ENCODE measurements at regions not wholly inside any gene's neighbourhood (a gene's known extent, or its start where the extent isn't known, plus 50 kb on each side); places are given as distances from the start of the nearest gene placed in this dataset.

DNA sequence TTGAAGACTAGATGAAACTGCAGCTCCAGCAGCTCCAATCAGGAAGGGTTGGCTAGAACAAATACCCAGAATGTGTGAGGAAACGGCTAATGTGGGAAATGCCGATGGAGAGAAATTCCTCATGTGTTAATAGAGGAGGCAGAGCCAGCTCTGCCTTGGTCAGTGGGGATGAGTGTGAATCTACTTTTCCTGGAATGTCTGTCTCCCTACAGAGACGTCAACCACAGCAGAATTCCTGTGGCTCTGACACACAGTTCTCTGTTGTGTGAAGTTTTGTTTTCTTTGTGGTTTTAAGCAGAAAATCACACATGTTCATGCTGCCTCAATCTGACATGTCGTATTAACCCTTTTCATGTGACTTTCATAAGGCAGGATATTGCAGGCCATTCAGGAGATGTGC, 476.6 kb upstream of the WWC1 start:
- no peaks in the 10 kb centered on the region for H3K79me2 ChIP-seq (ENCODE audit: insufficient read depth, low read depth, low read length)
- intact Hi-C loops (cut with micrococcal nuclease; ENCODE audit: unreplicated experiment) = no loop called here
- no peak for TF ChIP-seq EZH2phosphoT487 (IDR thresholded peaks at IDR 0.05; ENCODE audit: borderline replicate concordance, low read depth, low read length)
- TF ChIP-seq, protein P1, sequence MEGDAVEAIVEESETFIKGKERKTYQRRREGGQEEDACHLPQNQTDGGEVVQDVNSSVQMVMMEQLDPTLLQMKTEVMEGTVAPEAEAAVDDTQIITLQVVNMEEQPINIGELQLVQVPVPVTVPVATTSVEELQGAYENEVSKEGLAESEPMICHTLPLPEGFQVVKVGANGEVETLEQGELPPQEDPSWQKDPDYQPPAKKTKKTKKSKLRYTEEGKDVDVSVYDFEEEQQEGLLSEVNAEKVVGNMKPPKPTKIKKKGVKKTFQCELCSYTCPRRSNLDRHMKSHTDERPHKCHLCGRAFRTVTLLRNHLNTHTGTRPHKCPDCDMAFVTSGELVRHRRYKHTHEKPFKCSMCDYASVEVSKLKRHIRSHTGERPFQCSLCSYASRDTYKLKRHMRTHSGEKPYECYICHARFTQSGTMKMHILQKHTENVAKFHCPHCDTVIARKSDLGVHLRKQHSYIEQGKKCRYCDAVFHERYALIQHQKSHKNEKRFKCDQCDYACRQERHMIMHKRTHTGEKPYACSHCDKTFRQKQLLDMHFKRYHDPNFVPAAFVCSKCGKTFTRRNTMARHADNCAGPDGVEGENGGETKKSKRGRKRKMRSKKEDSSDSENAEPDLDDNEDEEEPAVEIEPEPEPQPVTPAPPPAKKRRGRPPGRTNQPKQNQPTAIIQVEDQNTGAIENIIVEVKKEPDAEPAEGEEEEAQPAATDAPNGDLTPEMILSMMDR (conservative IDR thresholded peaks at IDR 0.05; ENCODE audit: low read length) = no peak

DNA sequence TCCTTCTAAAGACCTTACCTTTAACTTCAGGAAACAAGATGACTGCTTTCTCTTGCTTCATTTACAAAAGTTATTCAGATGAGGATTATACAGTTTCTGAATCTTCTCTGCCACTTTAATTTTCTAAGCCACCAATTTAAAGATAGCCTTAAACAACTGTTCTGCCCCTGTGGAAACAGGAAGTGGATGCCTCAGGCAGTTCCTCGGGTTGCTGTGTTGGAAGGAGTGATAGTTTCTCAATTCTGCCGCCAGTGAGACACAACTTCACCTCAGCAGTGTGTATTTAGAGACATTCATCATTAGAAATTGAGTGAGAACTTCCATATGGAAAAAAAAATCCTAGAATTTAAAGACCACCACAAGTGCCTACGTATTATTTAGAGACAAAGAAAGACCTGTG, 475.1 kb upstream of the WWC1 start:
- POLR2A ChIA-PET = no interaction called here
- H2AFZ ChIP-seq (ENCODE audit: low read length) = no peak overlapping the region
- CTCF ChIA-PET (ENCODE audit: unreplicated experiment) = no interaction called here
- H3K9me2 ChIP-seq (ENCODE audit: insufficient read depth, low read length) = no peaks in the 10 kb centered on the region
- no peaks in the 10 kb centered on the region for H3K36me3 ChIP-seq (ENCODE audit: insufficient read depth, low read length)
- intact Hi-C loops (cut with micrococcal nuclease; ENCODE audit: unreplicated experiment) = no loop called here
- no peaks in the 10 kb centered on the region for H3K9me3 ChIP-seq (ENCODE audit: low read length)
- TF ChIP-seq, protein P1 (conservative IDR thresholded peaks at IDR 0.05; ENCODE audit: low read length) = no peak
- no peak for TF ChIP-seq EZH2phosphoT487 (IDR thresholded peaks at IDR 0.05; ENCODE audit: borderline replicate concordance, low read depth, low read length)
- no peaks in the 10 kb centered on the region for H3K79me2 ChIP-seq (ENCODE audit: insufficient read depth, low read depth, low read length)
- H3K27ac ChIP-seq (ENCODE audit: low read depth, low read length, poor library complexity, severe bottlenecking) = no peak overlapping the region
- H4K20me1 ChIP-seq (ENCODE audit: insufficient read depth, low read length) = no peaks in the 10 kb centered on the region
- no peak for DNase-seq (ENCODE audit: low spot score)
- no peak overlapping the region for H3K4me2 ChIP-seq (ENCODE audit: low read length)
- no TSS peak for BruUV-seq (replicated peaks)
- no peaks in the 10 kb centered on the region for H3K4me1 ChIP-seq (ENCODE audit: insufficient read depth, low read length, poor library complexity, severe bottlenecking)
- H3K4me3 ChIP-seq (ENCODE audit: low read depth, low read length, poor library complexity, severe bottlenecking) = no peak overlapping the region

More for the DNA sequence above, 476.6 kb upstream of the WWC1 start:
- Histone ChIP-seq H3K9me2 (ENCODE audit: insufficient read depth, low read length) (no peaks in the 10 kb centered on the region), H3K4me1 (ENCODE audit: insufficient read depth, low read length, poor library complexity, severe bottlenecking) (no peaks in the 10 kb centered on the region), H4K20me1 (ENCODE audit: insufficient read depth, low read length) (no peaks in the 10 kb centered on the region), H3K4me2 (ENCODE audit: low read length) (no peak overlapping the region), H3K4me3 (ENCODE audit: low read depth, low read length, poor library complexity, severe bottlenecking) (no peak overlapping the region), H3K9me3 (ENCODE audit: low read length) (no peaks in the 10 kb centered on the region), H2AFZ (ENCODE audit: low read length) (no peak overlapping the region), H3K36me3 (ENCODE audit: insufficient read depth, low read length) (no peaks in the 10 kb centered on the region), H3K27ac (ENCODE audit: low read depth, low read length, poor library complexity, severe bottlenecking) (no peak overlapping the region)
- no TSS peak for BruUV-seq (replicated peaks)
- no peak for DNase-seq (ENCODE audit: low spot score)
- ChIA-PET CTCF (ENCODE audit: unreplicated experiment) (no interaction called here), POLR2A (no interaction called here)

DNA sequence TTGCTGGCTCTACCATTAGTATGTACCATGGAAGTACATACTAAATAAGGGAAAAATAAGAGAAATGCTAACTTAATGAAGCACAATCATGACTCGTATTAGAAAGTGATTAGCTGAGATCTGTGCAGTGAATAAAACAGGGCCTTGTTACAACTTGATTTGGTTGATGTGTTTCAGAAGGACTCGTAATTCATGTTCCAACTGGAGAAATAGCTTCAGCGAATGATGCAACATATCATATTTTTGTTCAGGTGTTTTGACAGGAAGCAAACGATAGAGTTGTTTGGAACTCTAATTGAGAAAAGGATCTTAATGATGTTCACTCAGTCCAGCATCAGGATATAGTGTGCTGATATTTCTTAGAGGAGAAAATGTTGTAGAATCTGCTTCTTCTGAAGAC, 474.6 kb upstream of the WWC1 start:
- no peaks in the 10 kb centered on the region for H3K36me3 ChIP-seq (ENCODE audit: insufficient read depth, low read length)
- no peak for DNase-seq (ENCODE audit: low spot score)
- H3K4me3 ChIP-seq (ENCODE audit: low read depth, low read length, poor library complexity, severe bottlenecking) = no peak overlapping the region
- no peak overlapping the region for H2AFZ ChIP-seq (ENCODE audit: low read length)
- ChIA-PET POLR2A (interaction anchor here (0.5 kb wide), 1 partner anchor 1445 kb away, joined by 3 read pairs; no protein-coding TSS in a partner anchor), CTCF (ENCODE audit: unreplicated experiment) (no interaction called here)
- no peaks in the 10 kb centered on the region for H4K20me1 ChIP-seq (ENCODE audit: insufficient read depth, low read length)
- no peaks in the 10 kb centered on the region for H3K4me1 ChIP-seq (ENCODE audit: insufficient read depth, low read length, poor library complexity, severe bottlenecking)
- intact Hi-C loops (cut with micrococcal nuclease; ENCODE audit: unreplicated experiment) = no loop called here
- H3K9me3 ChIP-seq (ENCODE audit: low read length) = no peaks in the 10 kb centered on the region
- BruUV-seq (replicated peaks) = no TSS peak
- H3K79me2 ChIP-seq (ENCODE audit: insufficient read depth, low read depth, low read length) = no peaks in the 10 kb centered on the region
- TF ChIP-seq, protein P1 (conservative IDR thresholded peaks at IDR 0.05; ENCODE audit: low read length) = no peak
- TF ChIP-seq EZH2phosphoT487 (IDR thresholded peaks at IDR 0.05; ENCODE audit: borderline replicate concordance, low read depth, low read length) = no peak
- H3K27ac ChIP-seq (ENCODE audit: low read depth, low read length, poor library complexity, severe bottlenecking) = no peak overlapping the region
- H3K4me2 ChIP-seq (ENCODE audit: low read length) = no peak overlapping the region
- H3K9me2 ChIP-seq (ENCODE audit: insufficient read depth, low read length) = no peaks in the 10 kb centered on the region
